Calu3 (cell line): ENCODE measurements at regions not wholly inside any gene's neighbourhood (a gene's known extent, or its start where the extent isn't known, plus 50 kb on each side); places are given as distances from the start of the nearest gene placed in this dataset.
"Not testable (repeated sequence)": the region's sequence is repeated elsewhere in the genome, so short reads cannot be mapped to it uniquely, and the experiment has no call there.

Source experiments
- BruUV-seq: library from RNA; stranded (reverse); fragments of 400-500 nt; replicated peaks from 2 replicates; lab custom pipeline; 2021; lab: Mats Ljungman, UMichigan
- CTCF ChIA-PET: fragments of 300-600 bp; sonication (Branson Sonifier 250); formaldehyde crosslinking; loops from one replicate; lab custom pipeline; 2022; ENCODE audit warnings: antibody characterized with exemption; lab: Charles Lee
- DNase-seq: peaks from one replicate; pipeline ENCODE4 v3.0.0; 2022
- H3K27ac Mint-ChIP-seq: one replicate; pipeline ENCODE4 v1.8.0; 2022; ENCODE audit warnings: mixed read lengths; ENCODE audit not compliant: unreplicated experiment
- H3K27me3 Mint-ChIP-seq: one replicate; pipeline ENCODE4 v1.8.0; 2022; ENCODE audit warnings: mixed read lengths; ENCODE audit not compliant: unreplicated experiment
- H3K36me3 Mint-ChIP-seq: one replicate; pipeline ENCODE4 v1.8.0; 2022; ENCODE audit warnings: mild to moderate bottlenecking, moderate library complexity, mixed read lengths; ENCODE audit not compliant: insufficient read depth, unreplicated experiment
- H3K4me1 Mint-ChIP-seq: one replicate; pipeline ENCODE4 v1.8.0; 2022; ENCODE audit warnings: mild to moderate bottlenecking, low read depth, mixed read lengths; ENCODE audit not compliant: unreplicated experiment
- H3K4me3 Mint-ChIP-seq: one replicate; pipeline ENCODE4 v1.8.0; 2022; ENCODE audit warnings: mild to moderate bottlenecking, low read depth, moderate library complexity, mixed read lengths; ENCODE audit not compliant: unreplicated experiment
- H3K9me3 Mint-ChIP-seq: one replicate; pipeline ENCODE4 v1.8.0; 2022; ENCODE audit warnings: low read depth, mixed read lengths; ENCODE audit not compliant: unreplicated experiment
- CTCF ChIP-seq: fragments of 200-600 bp; IDR thresholded peaks from one replicate; pipeline ENCODE4 v1.8.0; 2022; ENCODE audit warnings: antibody characterized with exemption; ENCODE audit not compliant: unreplicated experiment
- intact Hi-C: fragments of 100-400 bp; cut with micrococcal nuclease; formaldehyde crosslinking; loops from one replicate; pipeline ENCODE4 v1.10.0; 2022; ENCODE audit not compliant: unreplicated experiment

- H3K4me1 Mint-ChIP-seq, result no peaks in the 10 kb centered on the region
- intact Hi-C loops, result no loop called here
- H3K9me3 Mint-ChIP-seq, result peaks cover 6% of the 10 kb centered on the region
- no peak for DNase-seq
- no peak for TF ChIP-seq CTCF
- no TSS peak for BruUV-seq
- CTCF ChIA-PET, result interaction anchor here (0.6 kb wide), 2 partner anchors 1621 to 1707 kb away, joined by 4 to 5 read pairs; no protein-coding TSS in a partner anchor
- no peak overlapping the region for H3K4me3 Mint-ChIP-seq
- no peak overlapping the region for H3K27ac Mint-ChIP-seq
- no peaks in the 10 kb centered on the region for H3K27me3 Mint-ChIP-seq
- no peaks in the 10 kb centered on the region for H3K36me3 Mint-ChIP-seq
These were observed 344.4 kb upstream of the ACTRT1 start for GRCh38 chrX:128396601-128397000.

GRCh38 chrX:128383846-128384245 lies 331.6 kb upstream of the ACTRT1 start:
- H3K9me3 Mint-ChIP-seq, result peaks cover 28% of the 10 kb centered on the region
- H3K4me1 Mint-ChIP-seq, H3K4me3 Mint-ChIP-seq, H3K27me3 Mint-ChIP-seq, DNase-seq, BruUV-seq, intact Hi-C loops, H3K36me3 Mint-ChIP-seq, H3K27ac Mint-ChIP-seq: not testable (repeated sequence)
- CTCF ChIA-PET, result interaction anchor here (0.7 kb wide), 1 partner anchor 1173 kb away, joined by 3 read pairs; no protein-coding TSS in a partner anchor

- H3K36me3 Mint-ChIP-seq, result no peaks in the 10 kb centered on the region
- CTCF ChIA-PET, result no interaction called here
- intact Hi-C loops, result no loop called here
- no peak for DNase-seq
- H3K9me3 Mint-ChIP-seq, result peaks cover 12% of the 10 kb centered on the region
- H3K27me3 Mint-ChIP-seq, result no peaks in the 10 kb centered on the region
- TF ChIP-seq CTCF, result no peak
- H3K4me1 Mint-ChIP-seq, result no peaks in the 10 kb centered on the region
- H3K4me3 Mint-ChIP-seq, result no peak overlapping the region
- BruUV-seq, result no TSS peak
- H3K27ac Mint-ChIP-seq, result no peak overlapping the region
These were observed 313.3 kb upstream of the ACTRT1 start for GRCh38 chrX:128365492-128365891.

- H3K4me3 Mint-ChIP-seq, result no peak overlapping the region
- no peak for TF ChIP-seq CTCF
- no peak overlapping the region for H3K27ac Mint-ChIP-seq
- peaks cover 8% of the 10 kb centered on the region for H3K9me3 Mint-ChIP-seq
- DNase-seq, result no peak
- intact Hi-C loops, result no loop called here
- no TSS peak for BruUV-seq
- CTCF ChIA-PET, result no interaction called here
- H3K27me3 Mint-ChIP-seq, result no peaks in the 10 kb centered on the region
- H3K4me1 Mint-ChIP-seq, result no peaks in the 10 kb centered on the region
- H3K36me3 Mint-ChIP-seq, result no peaks in the 10 kb centered on the region
These were observed 283.5 kb upstream of the ACTRT1 start for GRCh38 chrX:128335671-128336070.

GRCh38 chrX:128334821-128335220 lies 282.6 kb upstream of the ACTRT1 start:
- H3K4me1 Mint-ChIP-seq, result no peaks in the 10 kb centered on the region
- H3K36me3 Mint-ChIP-seq, result no peaks in the 10 kb centered on the region
- no TSS peak for BruUV-seq
- no peaks in the 10 kb centered on the region for H3K27me3 Mint-ChIP-seq
- CTCF ChIA-PET, result no interaction called here
- DNase-seq, result no peak
- H3K4me3 Mint-ChIP-seq, result no peak overlapping the region
- H3K9me3 Mint-ChIP-seq, result peaks cover 8% of the 10 kb centered on the region
- TF ChIP-seq CTCF, result no peak
- intact Hi-C loops, result no loop called here
- no peak overlapping the region for H3K27ac Mint-ChIP-seq
